Activated gamma-delta T cell treated with Interleukin-2 at 50 U/mL for 16 hours (primary cell): ENCODE measurements at regions not wholly inside any gene's neighbourhood (a gene's known extent, or its start where the extent isn't known, plus 50 kb on each side); places are given as distances from the start of the nearest gene placed in this dataset.

Source experiments
- DNase-seq: peaks from one replicate; pipeline ENCODE4 v3.0.0-alpha.2; 2020

DNA sequence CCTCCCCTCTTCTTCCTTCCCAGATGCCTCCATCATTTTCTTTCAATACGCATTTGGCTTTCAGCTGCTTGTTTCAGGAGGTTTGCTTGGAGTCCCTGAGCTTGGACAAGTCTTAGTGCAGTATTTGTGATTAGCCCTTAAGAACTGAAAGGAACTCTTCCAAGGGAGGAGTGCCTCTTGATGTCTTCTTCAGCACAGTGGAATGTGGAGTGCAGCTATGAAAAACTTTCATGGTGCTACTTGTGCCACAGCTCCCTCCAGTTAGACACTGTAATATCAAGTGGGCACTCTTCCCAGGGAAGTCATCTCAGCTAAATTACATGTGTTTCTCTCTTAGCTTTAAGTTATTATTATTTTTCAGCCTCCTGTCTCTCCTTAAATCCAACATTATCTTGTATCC is 173.1 kb downstream of the NECTIN3 start:
- no peak for DNase-seq

DNA sequence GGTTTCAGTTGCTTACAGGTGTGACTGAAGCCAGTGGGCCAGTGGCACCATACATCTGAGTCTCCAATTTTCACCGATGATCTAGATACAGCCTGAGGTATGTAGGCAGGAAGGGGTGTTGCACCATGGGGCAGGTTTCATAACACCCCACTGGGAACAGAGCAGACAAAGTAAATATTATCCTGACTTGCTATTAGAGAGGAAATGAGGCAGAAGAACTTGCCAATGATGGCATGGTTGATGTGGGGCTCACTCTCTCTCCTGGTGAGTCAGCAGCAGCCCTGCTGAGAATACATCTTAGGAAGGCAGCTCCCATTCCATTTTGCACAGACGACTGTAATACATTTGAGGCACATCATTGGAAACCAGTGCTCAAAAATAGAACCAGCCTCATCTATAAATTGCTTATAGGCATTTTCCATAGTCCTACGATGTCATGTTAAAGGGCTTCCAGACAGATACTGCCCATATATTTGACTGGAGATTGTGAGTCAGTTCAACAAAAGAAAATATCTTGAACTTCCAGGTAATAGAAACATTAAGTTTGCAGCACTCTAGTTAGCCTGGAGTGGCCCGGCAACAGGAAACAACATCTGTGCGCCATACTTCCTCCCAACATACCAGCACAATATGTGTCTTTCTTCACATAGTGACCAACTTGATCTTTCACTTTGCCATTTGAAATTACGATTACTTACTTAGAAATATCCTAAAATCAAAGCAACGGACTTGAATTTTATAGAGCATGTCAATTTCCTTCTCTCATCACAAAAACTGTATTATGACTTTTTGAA is 175.5 kb downstream of the NECTIN3 start:
- DNase-seq: no peak

DNA sequence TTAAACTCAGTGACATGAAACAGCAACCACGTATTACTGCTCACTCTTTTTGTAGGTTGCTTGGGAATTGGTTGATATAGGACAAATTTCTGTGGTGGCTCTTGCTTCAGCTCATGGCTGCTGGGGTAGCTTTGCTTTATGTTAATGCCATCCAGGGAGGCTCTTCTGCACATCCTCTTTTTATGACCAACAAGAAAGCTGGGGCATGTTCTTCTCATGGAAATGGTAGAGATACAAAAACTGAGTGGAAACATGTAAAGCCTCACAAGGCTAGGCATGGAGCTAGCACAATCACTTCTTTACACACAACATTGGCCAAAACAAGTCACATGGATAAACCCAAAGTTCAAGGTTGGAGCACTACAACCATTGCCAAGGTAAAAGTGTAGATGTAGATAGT is 176.8 kb downstream of the NECTIN3 start:
- DNase-seq: no peak

GRCh38 chr3:111249421-111249820 is 177.8 kb downstream of the NECTIN3 start:
- DNase-seq: no peak

GRCh38 chr3:111252779-111253178 is 181.2 kb downstream of the NECTIN3 start:
- no peak for DNase-seq

DNA sequence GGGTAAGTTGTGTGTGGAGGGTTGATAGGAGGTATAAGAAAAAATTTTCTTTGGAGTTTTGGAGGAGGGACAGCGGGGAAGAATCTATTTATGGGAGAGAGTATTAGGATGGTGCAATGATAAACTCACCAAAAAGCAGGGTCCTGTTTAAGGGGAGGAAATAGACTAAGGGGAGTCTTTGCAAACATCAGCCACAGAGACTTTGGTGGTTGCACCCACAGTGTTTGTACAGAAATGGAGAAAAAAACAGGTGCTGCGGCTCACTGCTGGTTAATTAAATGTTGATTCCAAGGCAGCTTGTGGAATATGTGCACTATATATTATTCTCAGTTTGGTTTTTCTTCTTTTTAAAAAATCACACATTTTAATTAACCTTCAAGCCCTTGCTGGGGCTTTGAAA is 182.1 kb downstream of the NECTIN3 start:
- no peak for DNase-seq

DNA sequence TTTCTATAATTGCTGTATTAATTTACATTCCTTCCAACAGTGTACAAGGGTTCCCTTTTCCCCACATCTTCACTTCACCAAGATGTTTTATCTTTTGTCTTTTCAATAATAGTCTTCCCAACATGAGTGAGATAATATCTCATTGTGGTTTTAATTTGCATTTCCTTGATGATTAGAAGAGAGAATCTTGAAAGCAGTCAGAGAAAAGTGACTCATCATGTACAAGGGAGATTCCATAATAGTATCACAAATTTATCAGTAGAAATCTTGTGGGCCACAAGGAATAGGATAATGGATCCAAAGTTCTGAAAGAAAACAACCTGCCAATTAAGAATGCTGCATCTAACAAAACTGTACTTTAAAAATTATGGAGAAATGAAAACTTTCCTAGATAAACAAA is 189.3 kb downstream of the NECTIN3 start:
- DNase-seq: no peak

GRCh38 chr3:111269777-111270176 is 198.2 kb downstream of the NECTIN3 start:
- no peak for DNase-seq

DNA sequence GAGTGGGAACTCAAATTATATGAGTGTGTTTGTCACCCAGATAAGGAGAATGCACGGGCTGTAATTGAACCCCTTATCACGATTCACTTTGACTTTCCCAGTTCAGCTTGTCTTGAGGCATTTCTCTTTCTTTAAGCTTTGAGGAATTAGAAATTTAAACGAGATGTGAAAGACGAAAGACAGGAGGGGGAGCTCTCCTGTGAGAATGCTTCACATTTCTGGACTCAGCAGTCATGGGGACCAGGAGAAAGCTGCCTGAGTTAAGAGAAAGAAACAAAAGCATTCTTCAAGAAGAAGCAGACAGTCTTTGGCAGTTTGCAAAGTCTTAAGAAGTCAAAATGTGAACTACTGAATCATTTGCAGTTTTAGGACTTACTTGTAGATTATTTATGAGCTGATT is 205.6 kb downstream of the NECTIN3 start:
- no peak for DNase-seq

DNA sequence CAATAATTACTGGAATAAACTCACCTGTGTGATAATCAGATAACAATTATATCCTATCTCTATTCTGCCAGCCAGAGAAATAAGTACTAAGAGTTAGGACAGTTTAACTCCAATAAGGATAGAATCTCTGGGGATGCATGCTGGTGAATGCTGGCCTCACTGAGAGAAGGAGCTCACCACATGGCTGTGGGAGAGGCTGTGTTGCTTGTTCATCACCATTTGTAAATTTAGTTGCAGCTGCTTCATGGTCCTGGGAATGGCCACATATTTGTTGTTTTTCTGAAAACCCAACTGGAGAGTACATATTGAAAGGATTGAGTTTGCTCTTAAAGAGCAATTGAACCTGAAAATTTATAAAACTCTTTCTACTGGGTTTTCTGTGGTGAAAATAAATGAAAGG is 207.3 kb downstream of the NECTIN3 start:
- DNase-seq: no peak

DNA sequence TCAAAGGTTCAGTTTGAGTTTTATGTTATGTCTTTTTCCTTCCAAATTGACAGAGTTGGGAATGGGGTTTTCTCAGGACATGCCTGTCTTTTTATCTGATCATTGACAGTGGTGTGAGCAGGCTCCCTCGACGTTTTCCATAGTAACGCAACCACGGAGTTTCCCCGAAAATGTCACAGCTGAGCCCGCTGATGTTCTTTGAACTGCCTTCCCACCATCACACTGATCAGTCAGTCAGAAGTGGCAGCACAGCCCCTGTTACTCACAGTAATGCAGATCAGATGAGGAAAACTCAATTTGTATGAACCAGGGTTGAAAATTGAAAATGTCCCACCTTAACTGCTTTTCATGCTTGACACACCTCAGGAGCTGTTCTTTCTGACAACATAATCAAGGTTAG is 210.4 kb downstream of the NECTIN3 start:
- no peak for DNase-seq

DNA sequence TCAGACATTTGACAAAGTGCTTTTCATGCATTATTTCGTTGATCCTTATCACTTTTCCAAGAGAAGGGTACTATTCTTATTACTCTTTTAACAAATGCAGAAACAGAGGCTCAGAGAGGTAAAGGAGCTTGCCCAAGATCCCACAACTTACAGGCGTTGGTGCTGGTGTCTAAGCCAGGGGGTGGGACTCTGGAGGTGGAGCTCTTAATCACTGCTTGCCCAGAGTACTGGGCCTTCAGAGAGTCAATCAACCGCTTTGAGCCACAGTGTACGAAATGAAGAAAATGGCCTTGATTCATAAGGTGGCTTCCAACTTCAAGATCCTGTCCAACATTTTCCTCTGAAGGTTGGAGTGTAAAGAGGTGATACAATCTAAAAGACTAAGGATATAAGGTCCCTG is 211.5 kb downstream of the NECTIN3 start:
- DNase-seq: no peak

- DNase-seq: no peak
Measured at GRCh38 chr3:111284503-111285183, 213.0 kb downstream of the NECTIN3 start.

GRCh38 chr3:111285184-111285538 is 213.5 kb downstream of the NECTIN3 start:
- DNase-seq: no peak

DNA sequence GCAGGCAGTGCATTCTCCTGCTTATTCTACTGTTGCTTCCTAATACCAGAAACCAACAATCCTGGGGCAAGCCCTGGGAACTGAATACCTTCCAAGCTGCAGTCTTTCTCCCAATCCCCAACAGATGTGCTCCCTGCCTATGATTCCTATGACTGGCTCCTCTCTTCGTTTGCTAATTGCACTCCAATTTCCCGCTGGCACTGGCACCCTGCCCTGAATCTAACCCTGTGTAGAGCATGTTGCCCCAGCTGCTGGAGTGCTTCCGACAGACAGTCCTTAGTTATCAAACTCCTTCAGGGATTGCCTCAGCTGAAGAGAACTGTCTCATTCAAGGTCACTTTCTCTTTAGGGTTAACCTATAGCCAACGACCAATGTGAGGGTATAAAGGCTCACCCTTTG is 214.1 kb downstream of the NECTIN3 start:
- no peak for DNase-seq

- DNase-seq: no peak
Measured at GRCh38 chr3:111286746-111287145, 215.1 kb downstream of the NECTIN3 start.

GRCh38 chr3:111292117-111292516 is 220.5 kb downstream of the NECTIN3 start:
- no peak for DNase-seq

DNA sequence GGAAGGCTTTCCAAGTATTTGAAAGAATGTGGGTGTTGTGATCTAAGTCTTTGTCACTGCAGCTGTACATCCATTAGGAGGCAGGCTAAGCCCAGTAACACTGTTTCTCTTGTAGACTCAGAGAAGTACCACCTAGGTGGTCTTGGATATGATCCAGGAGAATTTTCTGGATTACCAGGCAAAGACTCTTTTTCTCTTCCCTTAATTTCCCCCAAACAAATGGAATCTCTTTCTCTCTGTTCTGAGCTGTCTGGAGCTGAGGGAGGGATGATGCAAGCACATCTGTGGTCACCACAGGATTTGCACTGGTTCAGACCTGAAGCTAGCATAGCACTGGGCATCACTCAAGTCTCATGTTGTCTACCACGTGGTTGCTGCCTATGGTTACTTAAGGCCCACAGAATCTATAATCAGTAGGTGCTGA is 227.6 kb downstream of the NECTIN3 start:
- DNase-seq: no peak

- no peak for DNase-seq
Measured at GRCh38 chr3:111301238-111301798, 229.7 kb downstream of the NECTIN3 start.

GRCh38 chr3:111302063-111302462 is 230.4 kb downstream of the NECTIN3 start:
- DNase-seq: no peak

- DNase-seq: no peak
Measured at GRCh38 chr3:111303760-111304159, 232.1 kb downstream of the NECTIN3 start.

DNA sequence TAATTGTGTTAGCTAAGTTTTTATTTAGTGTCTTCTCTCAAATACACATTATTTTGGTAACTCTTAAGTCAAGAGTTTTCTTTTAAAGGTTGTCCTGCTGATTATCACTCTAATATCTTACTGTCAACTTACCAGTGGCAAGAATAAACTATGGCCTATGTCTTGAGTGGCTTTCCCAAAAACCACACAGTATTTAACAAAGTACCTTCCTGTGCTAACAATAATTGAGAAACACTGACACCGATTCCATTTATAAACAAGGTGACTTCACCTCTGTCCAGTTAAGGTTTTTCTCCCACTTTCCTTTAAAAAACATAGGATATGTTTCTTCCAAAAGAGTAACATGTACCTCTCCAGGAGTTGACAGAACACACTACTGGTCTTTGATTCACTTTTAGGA is 234.3 kb upstream of the CD96 start:
- no peak for DNase-seq

DNA sequence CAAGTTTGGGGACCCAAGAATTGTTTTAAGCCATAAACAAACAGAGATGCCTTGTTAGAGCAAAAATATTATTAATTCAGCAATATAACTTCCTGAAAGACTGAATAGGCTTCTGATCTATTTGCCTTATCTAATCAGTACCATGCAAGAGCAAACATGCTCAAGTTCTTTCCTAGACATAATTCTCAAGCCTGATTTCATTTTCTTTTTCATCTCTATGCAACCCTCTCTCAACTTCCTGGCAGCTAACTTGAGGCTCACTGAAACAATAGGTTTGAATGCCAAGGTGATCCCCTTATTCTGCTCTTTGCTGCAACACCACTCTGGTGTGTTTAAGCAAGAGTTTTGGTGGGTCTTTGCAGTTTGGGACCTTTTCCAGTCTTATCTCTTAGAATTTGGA is 230.9 kb upstream of the CD96 start:
- DNase-seq: no peak

DNA sequence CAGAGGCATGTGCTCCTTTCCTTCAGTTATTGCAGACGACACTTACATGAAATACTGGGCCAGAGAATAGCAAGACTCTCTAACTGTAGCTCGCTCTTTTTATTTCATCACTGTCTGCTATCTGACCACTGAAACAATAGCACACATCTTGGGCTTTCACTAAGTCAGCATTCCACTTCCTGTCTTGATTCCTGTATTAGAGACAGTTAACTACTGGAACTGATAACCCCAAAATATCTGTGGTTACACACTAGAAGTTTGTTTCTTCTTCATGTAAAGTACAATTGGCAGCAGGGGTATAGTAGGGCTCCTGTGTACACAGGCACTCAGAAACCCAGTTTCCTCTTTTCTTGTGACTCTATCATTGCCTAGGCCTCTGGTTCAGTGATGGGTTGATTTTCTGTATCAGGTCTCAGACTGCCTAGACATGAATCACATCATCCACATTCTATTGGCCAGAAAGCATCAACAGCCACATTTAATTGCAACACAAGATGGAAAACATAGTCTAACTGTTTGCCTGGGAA is 230.2 kb upstream of the CD96 start:
- no peak for DNase-seq
